WI38 (cell line): ENCODE measurements at regions not wholly inside any gene's neighbourhood (a gene's known extent, or its start where the extent isn't known, plus 50 kb on each side); places are given as distances from the start of the nearest gene placed in this dataset.

Source experiments
- H3K4me3 ChIP-seq: 2 replicates; pipeline ENCODE4 v1.5.1; 2011; ENCODE audit warnings: low read depth, mild to moderate bottlenecking, control low read depth, low read length
- TF ChIP-seq, protein P1 (sequence below): IDR thresholded peaks from 2 replicates; pipeline ENCODE4 v1.5.1; 2012; ENCODE audit warnings: low read depth, mild to moderate bottlenecking, control low read depth, low read length

DNA sequence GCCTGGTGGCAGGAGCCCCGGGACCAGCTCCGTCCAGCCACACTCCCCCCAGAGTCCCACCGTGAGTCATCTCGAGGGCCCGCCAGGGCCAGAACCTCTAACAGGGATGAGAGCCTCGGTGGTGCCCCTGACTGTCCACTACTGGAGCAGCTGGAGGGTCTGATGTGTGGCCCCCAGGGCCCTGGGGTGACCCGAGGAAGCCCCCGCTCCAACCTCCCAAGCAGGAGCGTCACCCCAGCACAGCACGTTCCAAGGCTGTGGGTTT, 135.9 kb upstream of the NKX1-1 start:
- H3K4me3 ChIP-seq: no peak overlapping the region
- TF ChIP-seq, protein P1, sequence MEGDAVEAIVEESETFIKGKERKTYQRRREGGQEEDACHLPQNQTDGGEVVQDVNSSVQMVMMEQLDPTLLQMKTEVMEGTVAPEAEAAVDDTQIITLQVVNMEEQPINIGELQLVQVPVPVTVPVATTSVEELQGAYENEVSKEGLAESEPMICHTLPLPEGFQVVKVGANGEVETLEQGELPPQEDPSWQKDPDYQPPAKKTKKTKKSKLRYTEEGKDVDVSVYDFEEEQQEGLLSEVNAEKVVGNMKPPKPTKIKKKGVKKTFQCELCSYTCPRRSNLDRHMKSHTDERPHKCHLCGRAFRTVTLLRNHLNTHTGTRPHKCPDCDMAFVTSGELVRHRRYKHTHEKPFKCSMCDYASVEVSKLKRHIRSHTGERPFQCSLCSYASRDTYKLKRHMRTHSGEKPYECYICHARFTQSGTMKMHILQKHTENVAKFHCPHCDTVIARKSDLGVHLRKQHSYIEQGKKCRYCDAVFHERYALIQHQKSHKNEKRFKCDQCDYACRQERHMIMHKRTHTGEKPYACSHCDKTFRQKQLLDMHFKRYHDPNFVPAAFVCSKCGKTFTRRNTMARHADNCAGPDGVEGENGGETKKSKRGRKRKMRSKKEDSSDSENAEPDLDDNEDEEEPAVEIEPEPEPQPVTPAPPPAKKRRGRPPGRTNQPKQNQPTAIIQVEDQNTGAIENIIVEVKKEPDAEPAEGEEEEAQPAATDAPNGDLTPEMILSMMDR: no peak

DNA sequence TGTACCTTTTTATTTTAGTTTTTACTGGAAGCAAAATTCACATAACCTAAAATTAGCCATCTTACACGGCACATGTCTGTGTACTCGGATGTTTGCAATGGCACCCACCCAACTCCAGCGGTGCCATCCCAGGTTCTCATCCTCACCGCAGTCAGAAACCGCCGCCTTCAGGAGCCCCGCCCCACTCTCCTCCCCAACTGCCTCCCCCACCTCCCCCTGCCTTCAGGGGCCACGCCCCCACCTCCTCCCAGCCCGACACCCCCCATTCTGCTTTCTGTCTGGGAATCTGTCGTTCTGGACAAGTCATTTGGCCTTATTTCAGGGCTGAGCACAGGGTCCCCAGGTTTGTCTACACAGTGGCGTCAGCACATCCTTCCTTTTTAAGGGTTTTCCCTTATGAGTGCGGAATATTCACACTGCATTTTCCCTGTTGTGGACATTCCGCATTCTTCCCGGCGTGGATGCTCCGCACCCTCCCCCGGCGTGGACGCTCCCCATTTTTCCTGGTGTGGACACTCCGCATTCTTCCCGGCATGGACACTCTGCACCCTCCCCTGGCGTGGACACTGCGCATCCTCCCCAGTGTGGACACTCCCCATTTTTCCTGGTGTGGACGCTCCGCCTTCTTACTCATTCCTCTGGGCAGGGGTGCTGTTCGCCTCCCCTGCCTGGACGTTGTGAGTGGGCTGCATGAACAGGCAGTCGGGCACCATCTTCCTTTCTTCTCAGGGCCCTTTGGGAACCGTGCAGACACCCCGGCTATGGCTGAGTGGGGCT, 135.4 kb upstream of the NKX1-1 start:
- H3K4me3 ChIP-seq: no peak overlapping the region

DNA sequence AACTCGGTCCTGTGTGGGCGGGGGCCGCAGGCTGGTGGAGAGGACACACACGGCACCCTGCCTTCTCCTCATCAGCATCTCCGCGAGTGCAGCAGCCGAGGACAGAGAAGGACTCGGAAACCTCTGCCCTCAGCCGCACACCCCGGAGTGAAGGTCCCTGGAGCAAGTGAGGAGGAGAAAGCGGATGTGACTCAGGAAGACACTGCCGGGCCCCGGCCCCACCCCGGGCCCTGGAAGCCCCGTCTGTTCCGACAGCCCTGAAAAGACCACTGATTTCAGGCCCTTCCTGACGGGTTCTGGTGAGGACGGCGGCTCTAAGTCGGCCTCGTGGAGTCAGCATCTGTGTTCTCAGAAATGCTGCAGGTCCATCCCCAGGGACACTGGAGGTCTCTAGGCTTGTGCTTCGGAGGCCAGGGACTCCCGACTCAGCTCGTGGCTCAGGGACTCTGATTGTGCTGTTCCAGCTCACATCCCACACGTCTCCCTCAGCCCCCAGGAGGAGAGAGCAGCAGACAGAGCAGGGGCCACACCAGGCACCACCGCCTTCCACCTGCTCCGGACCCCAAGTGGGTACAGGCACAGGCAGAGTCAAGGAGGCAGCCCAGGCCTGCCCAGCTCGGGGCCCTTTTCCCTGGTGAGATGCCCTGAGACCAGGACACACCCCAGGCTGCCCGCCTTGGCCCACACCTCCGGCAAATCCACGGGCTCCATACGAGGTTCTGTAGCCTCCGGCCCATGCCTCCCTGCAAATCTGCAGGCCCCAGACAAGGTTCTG, 134.5 kb upstream of the NKX1-1 start:
- TF ChIP-seq, protein P1: no peak
- no peak overlapping the region for H3K4me3 ChIP-seq

More for the DNA sequence above, 135.4 kb upstream of the NKX1-1 start:
- TF ChIP-seq, protein P1: no peak

DNA sequence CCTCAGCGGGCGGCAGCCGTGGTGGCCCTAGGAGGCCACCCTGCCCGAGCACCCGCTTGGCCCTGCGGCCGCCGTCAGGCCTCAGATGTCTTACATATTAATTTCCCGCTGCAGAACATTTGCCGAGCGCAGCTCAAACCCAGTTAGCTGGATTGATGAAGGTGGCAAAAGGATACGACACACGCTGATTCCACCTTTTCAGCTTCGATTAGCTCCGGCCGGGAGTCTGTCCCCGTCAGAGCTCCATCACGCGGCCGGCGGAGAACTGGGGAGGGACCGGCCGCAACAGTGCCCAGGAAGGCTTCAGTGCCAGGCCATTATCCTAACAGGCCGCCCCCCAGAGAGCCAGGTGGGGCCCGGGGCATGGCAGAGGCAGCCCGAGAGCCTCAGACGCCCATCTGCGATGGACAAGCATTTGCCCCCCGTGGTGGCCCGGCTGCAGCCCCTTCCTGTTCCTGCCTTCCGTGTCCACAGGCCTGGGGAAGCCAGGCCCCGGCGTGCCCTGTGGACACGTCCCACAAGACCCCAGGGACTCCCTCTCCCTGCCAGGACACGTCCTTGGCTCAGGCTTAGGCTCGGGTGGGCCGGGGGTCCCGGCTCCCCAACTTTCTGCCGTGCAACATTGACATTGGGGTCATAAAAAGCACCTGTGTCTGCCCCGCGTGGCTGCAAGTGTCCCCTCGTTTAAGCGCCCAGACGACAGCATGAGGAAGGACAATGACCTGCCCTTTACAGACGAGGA, 133.8 kb upstream of the NKX1-1 start:
- H3K4me3 ChIP-seq: no peak overlapping the region
- TF ChIP-seq, protein P1: no peak

DNA sequence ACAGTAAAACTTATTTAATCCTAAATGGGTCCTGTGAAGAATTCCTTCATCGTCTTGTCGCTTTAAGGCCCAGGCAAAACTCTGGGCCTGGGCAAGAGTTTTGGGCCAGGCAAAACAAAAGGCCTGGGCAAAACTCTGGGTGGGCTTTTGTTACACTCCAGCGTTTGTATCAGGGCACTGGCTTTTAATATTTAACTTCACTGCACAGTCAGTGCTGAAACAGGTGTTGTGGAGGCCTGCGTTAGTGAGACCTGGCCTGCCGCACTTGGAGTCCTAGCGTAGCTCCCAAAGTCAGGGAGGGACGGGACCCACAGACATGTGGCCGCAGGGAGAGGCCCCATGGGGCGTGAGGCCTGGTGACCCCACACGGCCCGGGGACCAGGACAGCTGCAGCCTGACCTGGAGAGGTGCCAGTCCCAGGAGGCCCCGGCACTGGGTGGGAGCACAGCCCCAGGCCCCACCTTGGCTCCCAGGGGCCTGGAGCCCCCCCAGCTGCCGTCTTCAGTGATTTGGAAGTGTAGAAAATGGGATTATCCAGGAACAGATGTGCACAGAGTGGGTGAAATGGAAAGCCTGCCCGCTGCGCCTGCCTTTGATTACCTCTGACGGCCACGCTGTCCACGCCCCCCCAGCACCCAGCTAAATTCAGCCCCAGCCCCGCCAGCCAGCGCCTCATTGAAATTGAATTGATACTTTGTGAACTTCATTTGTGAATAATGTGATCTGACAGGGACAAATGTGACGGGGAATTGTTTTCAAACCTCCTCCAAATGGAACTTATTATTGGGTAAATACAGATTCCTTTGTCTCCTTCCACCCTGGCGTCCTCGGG, 132.9 kb upstream of the NKX1-1 start:
- no peak overlapping the region for H3K4me3 ChIP-seq
- TF ChIP-seq, protein P1: no peak

DNA sequence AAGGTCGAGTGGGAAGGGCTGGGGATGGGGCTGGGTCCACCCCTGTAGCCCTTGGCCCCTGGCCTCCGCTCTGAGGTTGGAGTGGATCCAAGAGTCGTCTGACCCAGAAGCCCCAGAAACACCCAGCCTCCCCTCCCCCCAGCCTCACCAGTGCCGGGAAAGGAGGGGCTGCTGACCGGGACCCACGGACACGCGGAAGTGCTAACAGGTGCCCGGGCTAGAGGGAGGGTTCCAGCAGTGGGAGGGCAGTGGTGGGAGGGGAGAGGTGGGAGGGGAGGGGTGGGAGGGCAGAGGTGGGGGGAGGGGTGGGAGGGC, 131.8 kb upstream of the NKX1-1 start:
- no peak overlapping the region for H3K4me3 ChIP-seq
- TF ChIP-seq, protein P1: no peak
